OCI-LY1 (cell line): ENCODE measurements at regions not wholly inside any gene's neighbourhood (a gene's known extent, or its start where the extent isn't known, plus 50 kb on each side); places are given as distances from the start of the nearest gene placed in this dataset.

Experiments used
- H2AFZ ChIP-seq: fragments of 200-600 bp; sonication (generic), shearing (Covaris generic); 2 replicates; pipeline ENCODE4 v1.6.0; 2014; ENCODE audit warnings: antibody characterized with exemption, mild to moderate bottlenecking, low read length
- H3F3A ChIP-seq: fragments of 200-600 bp; sonication (generic), shearing (Covaris generic); 2 replicates; pipeline ENCODE4 v1.6.0; 2014; ENCODE audit warnings: mild to moderate bottlenecking, antibody characterized with exemption, low read length, moderate library complexity; ENCODE audit not compliant: insufficient read depth
- H3K27ac ChIP-seq: fragments of 200-600 bp; sonication (generic); 2 replicates; pipeline ENCODE4 v1.5.1; 2014; ENCODE audit warnings: low read length, mixed run types, mild to moderate bottlenecking, low read depth; ENCODE audit not compliant: poor library complexity, severe bottlenecking
- H3K27me3 ChIP-seq: fragments of 200-600 bp; sonication (generic); 2 replicates; pipeline ENCODE4 v1.6.0; 2014; ENCODE audit warnings: antibody characterized with exemption, mild to moderate bottlenecking, low read length, moderate library complexity; ENCODE audit not compliant: insufficient read depth
- H3K36me3 ChIP-seq: fragments of 200-600 bp; sonication (generic); 2 replicates; pipeline ENCODE4 v1.6.1; 2014; ENCODE audit warnings: mild to moderate bottlenecking, antibody characterized with exemption, low read length, moderate library complexity, mixed read lengths; ENCODE audit not compliant: insufficient read depth
- H3K4me1 ChIP-seq: fragments of 200-600 bp; sonication (generic); 2 replicates; pipeline ENCODE4 v1.5.1; 2014; ENCODE audit warnings: mild to moderate bottlenecking, low read length, moderate library complexity; ENCODE audit not compliant: insufficient read depth, severe bottlenecking
- H3K4me2 ChIP-seq: fragments of 200-600 bp; sonication (generic), shearing (Covaris generic); 2 replicates; pipeline ENCODE4 v1.6.1; 2014; ENCODE audit warnings: low read length
- H3K4me3 ChIP-seq: fragments of 200-600 bp; sonication (generic); 2 replicates; pipeline ENCODE4 v1.5.1; 2014; ENCODE audit warnings: low read length, low read depth, mild to moderate bottlenecking, mixed read lengths; ENCODE audit not compliant: poor library complexity, severe bottlenecking
- H3K79me2 ChIP-seq: fragments of 200-600 bp; shearing (Covaris generic); 2 replicates; pipeline ENCODE4 v1.6.1; 2016; ENCODE audit warnings: mixed run types, low read length, mixed read lengths; ENCODE audit not compliant: insufficient read depth
- H3K9ac ChIP-seq: fragments of 200-600 bp; sonication (generic), shearing (Covaris generic); 2 replicates; pipeline ENCODE4 v1.6.1; 2014; ENCODE audit warnings: mild to moderate bottlenecking, low read length, mixed read lengths
- H3K9me2 ChIP-seq: fragments of 200-600 bp; sonication (generic), shearing (Covaris generic); 2 replicates; pipeline ENCODE4 v1.6.1; 2014; ENCODE audit warnings: low read depth, mild to moderate bottlenecking, low read length, mixed read lengths
- H3K9me3 ChIP-seq: fragments of 200-600 bp; shearing (Covaris generic); 2 replicates; pipeline ENCODE4 v1.6.1; 2014; ENCODE audit warnings: low read length, mixed read lengths
- H4K20me1 ChIP-seq: fragments of 200-600 bp; sonication (generic), shearing (Covaris generic); 2 replicates; pipeline ENCODE4 v1.6.0; 2016; ENCODE audit warnings: mild to moderate bottlenecking, low read length; ENCODE audit not compliant: insufficient read depth
- CTCF ChIP-seq: fragments of 200-600 bp; sonication (generic), shearing (Covaris generic); IDR thresholded peaks from 2 replicates; pipeline ENCODE4 v1.5.1; 2017; ENCODE audit warnings: mild to moderate bottlenecking, antibody characterized with exemption, low read length, moderate library complexity, mixed read lengths
- EZH2 ChIP-seq: fragments of 200-600 bp; sonication (generic), shearing (Covaris generic); IDR thresholded peaks from 2 replicates; pipeline ENCODE4 v1.8.0; 2017; ENCODE audit warnings: borderline replicate concordance, mixed run types, mild to moderate bottlenecking, antibody characterized with exemption, low read length, moderate library complexity, mixed read lengths

GRCh38 chr4:108317377-108317776, 148.6 kb upstream of the LEF1 start:
- TF ChIP-seq CTCF (no peak), EZH2 (no peak)

GRCh38 chr4:108315694-108316093, 147.0 kb upstream of the LEF1 start:
- H3K9me3 ChIP-seq: no peaks in the 10 kb centered on the region
- H2AFZ ChIP-seq: no peak overlapping the region
- H3K4me3 ChIP-seq: no peak overlapping the region
- no peaks in the 10 kb centered on the region for H3K36me3 ChIP-seq
- no peak overlapping the region for H3K4me2 ChIP-seq
- no peak overlapping the region for H3K9ac ChIP-seq
- TF ChIP-seq CTCF (no peak), EZH2 (no peak)
- H3K79me2 ChIP-seq: no peaks in the 10 kb centered on the region
- no peaks in the 10 kb centered on the region; the same call in 1 of the 2 replicates for H3K9me2 ChIP-seq
- no peaks in the 10 kb centered on the region for H3F3A ChIP-seq
- H3K4me1 ChIP-seq: no peaks in the 10 kb centered on the region
- no peaks in the 10 kb centered on the region for H4K20me1 ChIP-seq
- H3K27ac ChIP-seq: no peak overlapping the region
- H3K27me3 ChIP-seq: no peaks in the 10 kb centered on the region

More at GRCh38 chr4:108317377-108317776, 148.6 kb upstream of the LEF1 start:
- no peaks in the 10 kb centered on the region for H3K9me3 ChIP-seq
- H3K4me1 ChIP-seq: no peaks in the 10 kb centered on the region
- no peaks in the 10 kb centered on the region; the same call in 1 of the 2 replicates for H3K9me2 ChIP-seq
- no peak overlapping the region for H3K9ac ChIP-seq
- no peaks in the 10 kb centered on the region for H3F3A ChIP-seq
- H3K4me2 ChIP-seq: no peak overlapping the region
- no peak overlapping the region for H2AFZ ChIP-seq
- no peaks in the 10 kb centered on the region for H3K27me3 ChIP-seq
- H3K36me3 ChIP-seq: no peaks in the 10 kb centered on the region
- no peaks in the 10 kb centered on the region for H4K20me1 ChIP-seq
- H3K79me2 ChIP-seq: no peaks in the 10 kb centered on the region
- H3K27ac ChIP-seq: no peak overlapping the region
- H3K4me3 ChIP-seq: no peak overlapping the region

- no peaks in the 10 kb centered on the region; the same call in 1 of the 2 replicates for H3K9me2 ChIP-seq
- no peaks in the 10 kb centered on the region for H4K20me1 ChIP-seq
- 0 out of 2 replicates have a peak, but pooled peaks cover 6% of the 10 kb centered on the region for H3K27me3 ChIP-seq
- no peaks in the 10 kb centered on the region for H3F3A ChIP-seq
- TF ChIP-seq EZH2: no peak
- TF ChIP-seq CTCF: no peak
- H3K9ac ChIP-seq: no peak overlapping the region
- H3K4me2 ChIP-seq: no peak overlapping the region
- H2AFZ ChIP-seq: no peak overlapping the region
- no peaks in the 10 kb centered on the region for H3K4me1 ChIP-seq
- H3K27ac ChIP-seq: no peak overlapping the region
- H3K4me3 ChIP-seq: no peak overlapping the region
- no peaks in the 10 kb centered on the region for H3K9me3 ChIP-seq
- H3K36me3 ChIP-seq: no peaks in the 10 kb centered on the region
- no peaks in the 10 kb centered on the region for H3K79me2 ChIP-seq
These were observed 146.3 kb upstream of the LEF1 start for GRCh38 chr4:108314900-108315589.
